ENCODE measurements at regions not wholly inside any gene's neighbourhood (a gene's known extent, or its start where the extent isn't known, plus 50 kb on each side); places are given as distances from the start of the nearest gene placed in this dataset.

GRCh38 chr5:68762201-68762600 lies 331.6 kb upstream of the SLC30A5 start:
- TF ChIP-seq EP300 (IDR thresholded peaks at IDR 0.05) (no peak), CTCF (IDR thresholded peaks at IDR 0.05) (no peak), POLR2A (IDR thresholded peaks at IDR 0.05) (no peak)

Data from ovary (tissue), 3 donors.